ENCODE measurements at regions not wholly inside any gene's neighbourhood (a gene's known extent, or its start where the extent isn't known, plus 50 kb on each side); places are given as distances from the start of the nearest gene placed in this dataset.
A peak's percentile ranks its signal among the peaks of the same experiment; 100 is the strongest.
"Not testable (repeated sequence)": the region's sequence is repeated elsewhere in the genome, so short reads cannot be mapped to it uniquely, and the experiment has no call there.

GRCh38 chr6:47416396-47417345, 60.9 kb upstream of the CD2AP start:
- TF ChIP-seq Cebpa-rat (IDR thresholded peaks at IDR 0.05): peak in 2 of 11 experiments; percentile 20 to 23; a peak in 2 of 22 replicates

GRCh38 chr6:47419621-47420020, 58.0 kb upstream of the CD2AP start:
- Histone ChIP-seq H3K4me1 (peaks cover 6 to 14% (median 8%) of the 10 kb centered on the region in 10 experiments; a peak in 19 of 20 replicates), H3K9me3 (replicated peaks in 1 of 11) (no peaks in the 10 kb centered on the region), H3K36me3 (no peaks in the 10 kb centered on the region), H3K4me3 (no peak overlapping the region), H3K9ac (no peak overlapping the region), H3K27ac (no peak overlapping the region), H4K20me1 (no peaks in the 10 kb centered on the region), H3K27me3 (no peaks in the 10 kb centered on the region), H3K4me2 (no peak overlapping the region)
- no peak for TF ChIP-seq Cebpa-rat (IDR thresholded peaks at IDR 0.05)

More at GRCh38 chr6:47416396-47417345, 60.9 kb upstream of the CD2AP start:
- H3K9ac ChIP-seq: no peak overlapping the region
- no peaks in the 10 kb centered on the region for H3K9me3 ChIP-seq (replicated peaks in 1 of 11)
- no peaks in the 10 kb centered on the region for H4K20me1 ChIP-seq
- H3K4me2 ChIP-seq: no peak overlapping the region
- no peaks in the 10 kb centered on the region for H3K27me3 ChIP-seq
- no peak overlapping the region for H3K27ac ChIP-seq
- no peaks in the 10 kb centered on the region for H3K36me3 ChIP-seq
- peaks cover 11 to 19% (median 14%) of the 10 kb centered on the region in 10 experiments; a peak in 19 of 20 replicates for H3K4me1 ChIP-seq
- H3K4me3 ChIP-seq: no peak overlapping the region

GRCh38 chr6:47420394-47421371, 56.9 kb upstream of the CD2AP start:
- H3K9ac ChIP-seq: no peak overlapping the region
- H3K4me2 ChIP-seq: peak overlapping the region in 1 of 11 experiments; percentile 30; a peak in 1 of 22 replicates
- H3K9me3 ChIP-seq (replicated peaks in 1 of 11): peaks cover 0 to 4% (median 0%) of the 10 kb centered on the region in 11 experiments; a peak in 1 of 22 replicates
- no peaks in the 10 kb centered on the region; a peak in 1 of 22 replicates for H3K27me3 ChIP-seq
- no peaks in the 10 kb centered on the region for H4K20me1 ChIP-seq
- H3K4me3 ChIP-seq: no peak overlapping the region
- TF ChIP-seq Cebpa-rat (IDR thresholded peaks at IDR 0.05): no peak
- peaks cover 0 to 7% (median 0%) of the 10 kb centered on the region in 10 experiments; a peak in 2 of 20 replicates for H3K4me1 ChIP-seq
- H3K27ac ChIP-seq: no peak overlapping the region
- H3K36me3 ChIP-seq: no peaks in the 10 kb centered on the region

- H3K27ac ChIP-seq: no peak overlapping the region
- H3K9ac ChIP-seq: no peak overlapping the region
- no peaks in the 10 kb centered on the region for H4K20me1 ChIP-seq
- TF ChIP-seq Cebpa-rat (IDR thresholded peaks at IDR 0.05): no peak
- H3K4me1 ChIP-seq: peaks cover 0 to 7% (median 0%) of the 10 kb centered on the region in 10 experiments; a peak in 1 of 20 replicates
- H3K27me3 ChIP-seq: no peaks in the 10 kb centered on the region; a peak in 1 of 22 replicates
- H3K4me2 ChIP-seq: no peak overlapping the region
- peaks cover 0 to 26% (median 11%) of the 10 kb centered on the region in 11 experiments; a peak in 14 of 22 replicates for H3K9me3 ChIP-seq (replicated peaks in 1 of 11)
- H3K36me3 ChIP-seq: no peaks in the 10 kb centered on the region
- no peak overlapping the region for H3K4me3 ChIP-seq
Measured at GRCh38 chr6:47423079-47423478, 54.5 kb upstream of the CD2AP start.

GRCh38 chr6:47424436-47424836, 53.2 kb upstream of the CD2AP start:
- Histone ChIP-seq H3K4me1 (peaks cover 0 to 7% (median 0%) of the 10 kb centered on the region in 10 experiments; a peak in 1 of 20 replicates), H3K9ac (no peak overlapping the region), H3K27ac (no peak overlapping the region), H3K4me3 (no peak overlapping the region), H3K36me3 (no peaks in the 10 kb centered on the region), H3K27me3 (no peaks in the 10 kb centered on the region; a peak in 1 of 22 replicates), H3K4me2 (no peak overlapping the region), H4K20me1 (no peaks in the 10 kb centered on the region), H3K9me3 (replicated peaks in 1 of 11) (peaks cover 12 to 40% (median 20%) of the 10 kb centered on the region in 11 experiments)
- no peak for TF ChIP-seq Cebpa-rat (IDR thresholded peaks at IDR 0.05)

- not testable (repeated sequence) for H3K4me2 ChIP-seq, H4K20me1 ChIP-seq, H3K9ac ChIP-seq, H3K4me3 ChIP-seq, H3K27ac ChIP-seq, H3K27me3 ChIP-seq, H3K4me1 ChIP-seq, H3K36me3 ChIP-seq
- H3K9me3 ChIP-seq (replicated peaks in 1 of 11): peaks cover 25 to 52% (median 32%) of the 10 kb centered on the region in 11 experiments
Measured at GRCh38 chr6:47425724-47426123, 51.9 kb upstream of the CD2AP start.

GRCh38 chr6:47426524-47427302, 50.9 kb upstream of the CD2AP start:
- no peak for TF ChIP-seq Cebpa-rat (IDR thresholded peaks at IDR 0.05)
- Histone ChIP-seq H3K27ac (no peak overlapping the region), H3K9ac (no peak overlapping the region), H4K20me1 (no peaks in the 10 kb centered on the region), H3K4me1 (no peaks in the 10 kb centered on the region), H3K4me2 (no peak overlapping the region), H3K4me3 (no peak overlapping the region), H3K9me3 (replicated peaks in 1 of 11) (peaks cover 31 to 62% (median 37%) of the 10 kb centered on the region in 11 experiments), H3K36me3 (no peaks in the 10 kb centered on the region), H3K27me3 (no peaks in the 10 kb centered on the region; a peak in 1 of 22 replicates)

- no peaks in the 10 kb centered on the region for H3K36me3 ChIP-seq
- no peak for TF ChIP-seq Cebpa-rat (IDR thresholded peaks at IDR 0.05)
- peaks cover 0 to 1% (median 0%) of the 10 kb centered on the region in 11 experiments; a peak in 1 of 22 replicates for H3K27me3 ChIP-seq
- H3K4me1 ChIP-seq: no peaks in the 10 kb centered on the region
- no peak overlapping the region for H3K9ac ChIP-seq
- no peak overlapping the region for H3K4me3 ChIP-seq
- peaks cover 31 to 67% (median 37%) of the 10 kb centered on the region in 11 experiments for H3K9me3 ChIP-seq (replicated peaks in 1 of 11)
- no peaks in the 10 kb centered on the region for H4K20me1 ChIP-seq
- H3K4me2 ChIP-seq: no peak overlapping the region
- no peak overlapping the region for H3K27ac ChIP-seq
Measured at GRCh38 chr6:47427680-47428079, 49.9 kb upstream of the CD2AP start.
